Testis (tissue), 2 donors: ENCODE measurements at regions not wholly inside any gene's neighbourhood (a gene's known extent, or its start where the extent isn't known, plus 50 kb on each side); places are given as distances from the start of the nearest gene placed in this dataset.

ENCODE experiments used
- POLR2A ChIP-seq: fragments of 450-650 bp; IDR thresholded peaks from one replicate; pipeline ENCODE4 v1.6.1; 2017; ENCODE audit warnings: antibody characterized with exemption, mild to moderate bottlenecking, moderate library complexity
- TF ChIP-seq, protein P1 (sequence below), 3 experiments: fragments of 450-650 bp in 2 of 3; fragments of 200-600 bp in 1 of 3; sonication (generic) in 1 of 3; IDR thresholded peaks; one replicate each; pipeline ENCODE4 v1.5.1; 2016 to 2019; ENCODE audit warnings: antibody characterized with exemption in 3 of 3, mild to moderate bottlenecking in 2 of 3, moderate library complexity in 1 of 3

DNA sequence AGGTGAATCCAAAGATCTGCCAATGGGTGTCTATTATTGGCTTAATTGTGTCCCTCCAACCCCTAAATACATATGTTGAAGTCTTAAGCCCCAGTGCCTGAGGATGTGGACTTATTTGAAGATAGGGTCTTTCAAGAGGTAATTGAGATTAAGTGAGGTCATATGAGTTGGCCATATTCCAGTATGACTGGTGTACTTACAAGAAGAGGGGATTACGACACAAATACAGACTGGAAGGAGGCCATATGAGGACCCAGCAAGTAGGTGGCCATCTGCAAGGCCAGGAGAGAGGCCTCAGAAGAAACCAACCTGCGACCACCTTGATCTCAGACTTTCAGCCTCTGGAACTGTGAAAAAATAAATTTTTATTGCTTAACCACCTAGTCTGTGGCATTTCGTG is 121.1 kb upstream of the FN1 start:
- TF ChIP-seq, protein P1, sequence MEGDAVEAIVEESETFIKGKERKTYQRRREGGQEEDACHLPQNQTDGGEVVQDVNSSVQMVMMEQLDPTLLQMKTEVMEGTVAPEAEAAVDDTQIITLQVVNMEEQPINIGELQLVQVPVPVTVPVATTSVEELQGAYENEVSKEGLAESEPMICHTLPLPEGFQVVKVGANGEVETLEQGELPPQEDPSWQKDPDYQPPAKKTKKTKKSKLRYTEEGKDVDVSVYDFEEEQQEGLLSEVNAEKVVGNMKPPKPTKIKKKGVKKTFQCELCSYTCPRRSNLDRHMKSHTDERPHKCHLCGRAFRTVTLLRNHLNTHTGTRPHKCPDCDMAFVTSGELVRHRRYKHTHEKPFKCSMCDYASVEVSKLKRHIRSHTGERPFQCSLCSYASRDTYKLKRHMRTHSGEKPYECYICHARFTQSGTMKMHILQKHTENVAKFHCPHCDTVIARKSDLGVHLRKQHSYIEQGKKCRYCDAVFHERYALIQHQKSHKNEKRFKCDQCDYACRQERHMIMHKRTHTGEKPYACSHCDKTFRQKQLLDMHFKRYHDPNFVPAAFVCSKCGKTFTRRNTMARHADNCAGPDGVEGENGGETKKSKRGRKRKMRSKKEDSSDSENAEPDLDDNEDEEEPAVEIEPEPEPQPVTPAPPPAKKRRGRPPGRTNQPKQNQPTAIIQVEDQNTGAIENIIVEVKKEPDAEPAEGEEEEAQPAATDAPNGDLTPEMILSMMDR (IDR thresholded peaks at IDR 0.05) = no peak
- no peak for TF ChIP-seq POLR2A
